ENCODE measurements at regions not wholly inside any gene's neighbourhood (a gene's known extent, or its start where the extent isn't known, plus 50 kb on each side); places are given as distances from the start of the nearest gene placed in this dataset.
A peak's percentile ranks its signal among the peaks of the same experiment; 100 is the strongest.

DNA sequence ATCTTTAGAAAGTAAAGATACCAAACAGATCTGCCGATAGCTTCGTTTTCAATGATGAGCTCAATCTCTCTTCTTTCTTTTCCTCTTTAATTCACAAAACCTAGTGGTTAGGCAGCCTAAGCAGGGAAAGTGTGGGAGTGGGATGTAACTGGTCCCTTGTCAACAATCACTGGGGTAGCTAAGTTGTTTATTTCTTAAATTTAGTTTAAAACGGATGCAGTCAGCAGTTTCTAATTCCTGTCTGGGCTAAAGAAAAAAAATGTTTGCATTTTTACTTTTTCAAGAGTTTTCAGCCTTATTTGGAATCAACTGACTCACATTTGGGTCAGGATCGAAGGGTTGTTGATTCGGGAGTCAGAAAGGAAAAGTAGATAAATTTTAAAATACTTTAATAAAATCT, 137.7 kb upstream of the TACR1 start:
- intact Hi-C loops (cut with DNase I; ENCODE audit: low total_unique reads): no loop called here
- Histone ChIP-seq H3K4me1 (no peaks in the 10 kb centered on the region), H3K27me3 (no peaks in the 10 kb centered on the region), H3K4me3 (no peak overlapping the region), H3K9me3 (no peaks in the 10 kb centered on the region), H3K27ac (peak overlapping the region in 1 of 2 donors; percentile 25), H3K36me3 (no peaks in the 10 kb centered on the region)
- no peak for DNase-seq (ENCODE audit: low spot score in 2 of 2)
- TF ChIP-seq CTCF (IDR thresholded peaks at IDR 0.05) (no peak), POLR2A (IDR thresholded peaks at IDR 0.05) (no peak), POLR2AphosphoS5 (IDR thresholded peaks at IDR 0.05) (no peak)

GRCh38 chr2:75336451-75336850, 137.1 kb upstream of the TACR1 start:
- Histone ChIP-seq H3K27me3 (no peaks in the 10 kb centered on the region), H3K4me1 (no peaks in the 10 kb centered on the region), H3K9me3 (no peaks in the 10 kb centered on the region), H3K4me3 (no peak overlapping the region), H3K36me3 (no peaks in the 10 kb centered on the region), H3K27ac (peak overlapping the region in 1 of 2 donors; percentile 25)
- DNase-seq (ENCODE audit: low spot score in 2 of 2): no peak
- TF ChIP-seq POLR2A (IDR thresholded peaks at IDR 0.05) (no peak), POLR2AphosphoS5 (IDR thresholded peaks at IDR 0.05) (no peak), CTCF (IDR thresholded peaks at IDR 0.05) (no peak)
- intact Hi-C loops (cut with DNase I; ENCODE audit: low total_unique reads): no loop called here

- Histone ChIP-seq H3K9me3 (no peaks in the 10 kb centered on the region), H3K4me1 (no peaks in the 10 kb centered on the region), H3K4me3 (no peak overlapping the region), H3K36me3 (no peaks in the 10 kb centered on the region), H3K27me3 (no peaks in the 10 kb centered on the region), H3K27ac (no peak overlapping the region)
- intact Hi-C loops (cut with DNase I; ENCODE audit: low total_unique reads): no loop called here
- TF ChIP-seq POLR2A (IDR thresholded peaks at IDR 0.05): no peak
- TF ChIP-seq CTCF (IDR thresholded peaks at IDR 0.05): no peak
- TF ChIP-seq POLR2AphosphoS5 (IDR thresholded peaks at IDR 0.05): no peak
- no peak for DNase-seq (ENCODE audit: low spot score in 2 of 2)
Measured at GRCh38 chr2:75334076-75334475, 134.8 kb upstream of the TACR1 start.

GRCh38 chr2:75333646-75334045, 134.3 kb upstream of the TACR1 start:
- intact Hi-C loops (cut with DNase I; ENCODE audit: low total_unique reads): no loop called here
- no peak overlapping the region for H3K4me3 ChIP-seq
- H3K27ac ChIP-seq: no peak overlapping the region
- no peaks in the 10 kb centered on the region for H3K4me1 ChIP-seq
- no peak for DNase-seq (ENCODE audit: low spot score in 2 of 2)
- H3K36me3 ChIP-seq: no peaks in the 10 kb centered on the region
- H3K27me3 ChIP-seq: no peaks in the 10 kb centered on the region
- TF ChIP-seq CTCF (IDR thresholded peaks at IDR 0.05) (no peak), POLR2AphosphoS5 (IDR thresholded peaks at IDR 0.05) (no peak), POLR2A (IDR thresholded peaks at IDR 0.05) (no peak)
- H3K9me3 ChIP-seq: no peaks in the 10 kb centered on the region

- TF ChIP-seq CTCF (IDR thresholded peaks at IDR 0.05): no peak
- TF ChIP-seq POLR2A (IDR thresholded peaks at IDR 0.05): no peak
- no peak for TF ChIP-seq POLR2AphosphoS5 (IDR thresholded peaks at IDR 0.05)
- no peak for DNase-seq (ENCODE audit: low spot score in 2 of 2)
- Histone ChIP-seq H3K4me3 (no peak overlapping the region), H3K9me3 (no peaks in the 10 kb centered on the region), H3K27ac (no peak overlapping the region), H3K27me3 (no peaks in the 10 kb centered on the region), H3K36me3 (no peaks in the 10 kb centered on the region), H3K4me1 (no peaks in the 10 kb centered on the region)
- intact Hi-C loops (cut with DNase I; ENCODE audit: low total_unique reads): loop anchor here (5.0 kb wide), 1 partner anchor 771 kb away; no protein-coding TSS in a partner anchor
Measured at GRCh38 chr2:75328156-75328555, 128.8 kb upstream of the TACR1 start.

Measured in breast epithelium (tissue), 4 donors.